ENCODE measurements at regions not wholly inside any gene's neighbourhood (a gene's known extent, or its start where the extent isn't known, plus 50 kb on each side); places are given as distances from the start of the nearest gene placed in this dataset.

GRCh38 chr2:75820693-75821092 is 110.0 kb upstream of the GCFC2 start:
- intact Hi-C loops (cut with DNase I, micrococcal nuclease), result no loop called here
- ATAC-seq (no peak), DNase-seq (no peak)

DNA sequence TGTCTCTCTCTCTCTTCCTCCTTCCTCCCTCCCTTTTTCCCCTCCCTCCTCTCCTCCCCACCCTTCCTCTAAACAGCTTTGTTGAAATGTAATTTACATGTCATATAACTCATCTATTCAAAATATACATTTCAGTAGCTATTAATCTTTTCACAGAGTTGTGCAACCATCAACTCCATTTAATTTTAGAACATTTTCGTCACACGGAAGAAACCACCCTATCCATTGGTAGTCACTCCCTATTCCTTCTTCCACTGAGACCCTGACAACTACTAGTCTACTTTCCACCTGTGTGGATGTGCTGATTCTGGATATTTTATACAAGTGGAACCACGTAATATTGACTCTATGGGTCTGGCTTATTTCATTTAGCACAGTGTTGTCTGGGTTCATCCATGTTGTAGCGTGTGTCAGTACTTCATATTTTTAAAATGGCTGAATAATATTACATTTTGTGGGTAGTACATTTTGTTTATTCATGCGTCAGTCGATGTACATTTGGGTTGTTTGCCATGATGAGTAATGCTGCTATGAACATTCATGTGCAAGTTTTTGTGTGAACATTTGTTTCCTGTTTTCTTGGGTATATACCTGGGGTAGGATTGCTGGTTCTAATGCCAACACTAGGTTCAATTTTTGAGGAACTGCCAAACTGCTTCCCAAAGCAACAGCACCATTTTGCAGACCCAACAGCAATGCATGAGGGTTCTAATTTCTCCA is 100.1 kb upstream of the GCFC2 start:
- ATAC-seq (no peak), DNase-seq (no peak)
- intact Hi-C loops (cut with DNase I, micrococcal nuclease), result no loop called here

GRCh38 chr2:75808793-75809535 is 98.2 kb upstream of the GCFC2 start:
- ATAC-seq (no peak), DNase-seq (no peak)
- intact Hi-C loops (cut with DNase I, micrococcal nuclease), result no loop called here

DNA sequence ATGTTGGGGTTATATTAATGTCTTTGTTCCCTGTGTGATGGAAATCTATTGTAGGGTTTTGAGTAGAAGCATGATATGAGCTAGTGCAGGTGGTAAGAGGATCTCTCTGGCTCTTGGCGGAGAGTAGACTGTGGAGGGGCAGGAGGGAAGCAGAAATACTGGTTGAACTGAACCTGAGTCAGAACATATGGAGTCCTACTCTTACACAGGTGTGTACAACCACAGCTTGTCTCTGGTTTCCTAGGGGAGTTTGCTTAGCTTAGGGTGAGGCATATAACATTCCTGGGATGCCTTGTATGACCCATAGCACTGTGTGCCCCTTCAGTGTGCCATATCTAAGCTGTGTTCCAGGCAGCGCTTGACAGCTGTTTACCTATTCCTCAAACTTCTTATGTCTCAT is 97.3 kb upstream of the GCFC2 start:
- ATAC-seq, result no peak
- DNase-seq, result no peak
- intact Hi-C loops (cut with DNase I, micrococcal nuclease), result no loop called here

DNA sequence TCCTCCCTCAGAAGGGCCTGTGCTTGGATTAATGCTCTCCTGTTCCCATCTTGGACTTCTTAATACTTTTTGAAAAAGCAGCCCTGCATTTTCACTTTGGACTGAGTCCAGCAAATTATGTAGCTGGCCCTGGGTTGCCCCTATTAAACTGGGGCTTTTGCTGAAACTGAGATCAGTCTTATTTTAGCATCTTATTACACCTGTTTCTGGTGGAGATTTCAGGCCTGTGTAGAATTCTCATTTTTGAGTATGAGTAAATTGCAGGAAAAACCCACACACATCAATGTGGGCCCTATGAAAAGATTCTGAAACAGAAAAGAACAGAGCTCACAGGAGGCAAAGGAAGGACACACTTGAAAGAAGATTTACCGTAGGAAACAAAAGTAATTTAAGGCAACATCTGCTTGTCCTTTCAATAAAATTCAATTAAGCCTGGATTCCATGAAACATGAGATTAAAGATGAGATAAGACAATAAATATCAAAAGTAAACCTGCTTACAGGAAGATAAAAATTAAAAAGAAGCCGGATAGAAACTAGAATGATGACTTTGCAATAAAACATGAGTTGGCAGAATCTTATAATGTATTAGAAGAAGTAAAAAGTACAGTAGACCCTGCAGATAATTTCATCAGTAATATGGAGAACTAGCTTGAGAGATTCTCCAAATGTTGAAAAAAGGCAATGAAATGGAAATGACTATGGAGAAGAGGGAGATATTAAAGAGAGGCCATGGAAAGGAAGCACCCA is 90.7 kb upstream of the GCFC2 start:
- ATAC-seq (no peak), DNase-seq (no peak)
- intact Hi-C loops (cut with DNase I, micrococcal nuclease), result no loop called here

GRCh38 chr2:75800456-75800855 is 89.7 kb upstream of the GCFC2 start:
- no peak for DNase-seq
- ATAC-seq, result no peak
- intact Hi-C loops (cut with DNase I, micrococcal nuclease), result no loop called here

DNA sequence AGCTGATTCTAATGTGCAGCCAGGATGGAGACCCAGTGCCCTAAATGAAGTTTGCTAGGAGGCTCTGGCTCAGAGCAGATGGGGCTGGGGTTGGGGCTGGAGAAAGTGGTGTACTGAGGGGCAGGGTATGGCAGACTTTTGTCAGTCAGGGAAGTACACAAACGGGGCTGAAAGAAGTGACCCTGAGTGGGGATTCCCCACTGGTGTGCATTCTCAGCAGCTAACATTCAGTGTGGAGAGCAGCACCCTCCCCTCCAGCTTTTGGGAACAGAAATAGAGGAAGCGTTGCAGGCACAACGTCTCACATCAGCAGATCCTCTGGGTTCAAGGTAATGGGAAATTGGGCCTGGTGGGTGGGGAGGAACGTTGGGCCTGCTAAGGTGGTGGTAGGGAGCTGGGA is 89.1 kb upstream of the GCFC2 start:
- ATAC-seq, result no peak
- DNase-seq, result no peak

DNA sequence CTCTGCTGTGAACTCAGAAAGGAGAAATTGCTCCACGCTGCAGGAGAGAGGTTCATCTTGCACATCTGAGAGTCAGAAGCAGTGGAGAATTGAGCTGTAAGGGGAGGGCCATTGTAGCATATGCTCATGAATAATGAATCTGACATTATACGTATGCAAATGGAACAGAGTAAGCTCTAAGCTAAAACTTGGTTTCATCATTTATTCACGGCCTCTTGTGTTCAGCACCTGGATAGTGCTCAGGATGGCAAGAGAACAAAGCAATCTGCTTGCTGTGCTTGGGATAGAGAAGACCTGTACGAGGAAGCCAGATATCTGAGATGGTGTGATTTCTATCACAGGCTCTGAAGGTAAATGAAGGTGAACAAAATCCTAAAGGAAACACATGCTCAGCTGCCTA is 87.9 kb upstream of the GCFC2 start:
- ATAC-seq, result no peak
- DNase-seq, result no peak
- intact Hi-C loops (cut with DNase I, micrococcal nuclease), result no loop called here

More for the DNA sequence above, 89.1 kb upstream of the GCFC2 start:
- intact Hi-C loops (cut with DNase I, micrococcal nuclease), result no loop called here

DNA sequence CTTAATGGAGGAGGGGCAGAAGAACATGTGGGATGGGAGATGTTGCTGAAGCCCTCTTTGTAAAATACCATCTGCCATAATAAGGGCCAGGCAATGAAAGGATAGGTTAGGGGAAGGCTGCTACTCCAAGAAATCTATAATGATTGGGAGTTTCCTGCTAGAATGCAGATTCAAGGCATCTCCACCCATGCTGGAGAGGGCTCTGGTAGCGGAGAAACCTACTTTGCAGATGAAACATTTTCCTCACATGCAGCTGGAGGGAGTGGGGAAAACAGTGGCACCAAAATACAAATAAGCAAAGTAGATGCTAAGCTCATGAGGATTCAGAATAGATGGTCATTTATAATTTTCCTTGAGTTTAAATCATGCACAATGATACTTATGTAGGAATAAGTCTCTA is 82.3 kb upstream of the GCFC2 start:
- DNase-seq (no peak), ATAC-seq (no peak)
- intact Hi-C loops (cut with DNase I, micrococcal nuclease), result no loop called here

- ATAC-seq (no peak), DNase-seq (no peak)
- intact Hi-C loops (cut with DNase I, micrococcal nuclease), result no loop called here
Measured at GRCh38 chr2:75792146-75792545, 81.4 kb upstream of the GCFC2 start.

- ATAC-seq, result no peak
- intact Hi-C loops (cut with DNase I, micrococcal nuclease), result no loop called here
- DNase-seq, result no peak
Measured at GRCh38 chr2:75790814-75791467, 80.2 kb upstream of the GCFC2 start.

GRCh38 chr2:75790121-75790813 is 79.6 kb upstream of the GCFC2 start:
- intact Hi-C loops (cut with DNase I, micrococcal nuclease), result no loop called here
- ATAC-seq, result no peak

GRCh38 chr2:75788902-75789301 is 78.2 kb upstream of the GCFC2 start:
- ATAC-seq (no peak), DNase-seq (no peak)
- intact Hi-C loops (cut with DNase I, micrococcal nuclease), result no loop called here

More at GRCh38 chr2:75790121-75790813, 79.6 kb upstream of the GCFC2 start:
- DNase-seq, result no peak

DNA sequence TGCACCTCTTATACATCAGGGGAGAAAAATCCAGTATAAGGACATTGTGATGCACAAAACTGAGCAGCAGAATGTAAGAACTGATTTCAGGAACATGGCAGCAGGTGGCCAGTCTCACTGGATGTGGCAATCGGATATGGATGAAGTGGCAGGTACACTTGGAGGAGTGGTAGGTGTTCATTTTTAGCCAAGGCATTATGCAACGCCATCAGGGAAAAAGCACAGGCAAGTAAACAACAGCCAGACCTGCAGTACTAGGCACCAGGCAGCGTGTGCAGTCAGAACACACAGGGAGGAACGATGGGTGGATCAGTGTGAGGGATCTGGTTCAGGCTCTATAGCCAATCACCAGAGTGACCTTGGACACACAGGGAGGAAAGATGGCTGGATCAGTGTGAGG is 77.4 kb upstream of the GCFC2 start:
- intact Hi-C loops (cut with DNase I, micrococcal nuclease), result no loop called here
- DNase-seq, result no peak
- ATAC-seq, result no peak

- no peak for ATAC-seq
- intact Hi-C loops (cut with DNase I, micrococcal nuclease), result no loop called here
- DNase-seq, result no peak
Measured at GRCh38 chr2:75787532-75788132, 76.9 kb upstream of the GCFC2 start.

GRCh38 chr2:75775311-75775823 is 64.7 kb upstream of the GCFC2 start:
- intact Hi-C loops (cut with DNase I, micrococcal nuclease), result no loop called here
- ATAC-seq, result no peak
- no peak for DNase-seq

- ATAC-seq (no peak), DNase-seq (no peak)
- intact Hi-C loops (cut with DNase I, micrococcal nuclease), result no loop called here
Measured at GRCh38 chr2:75772908-75773630, 62.4 kb upstream of the GCFC2 start.

- intact Hi-C loops (cut with DNase I, micrococcal nuclease), result no loop called here
- DNase-seq (peak in 1 of 2 donors; percentile 9), ATAC-seq (peak; percentile 76)
Measured at GRCh38 chr2:75765798-75766197, 55.1 kb upstream of the GCFC2 start.

Data from left colon (tissue), 2 donors.